ENCODE measurements at regions not wholly inside any gene's neighbourhood (a gene's known extent, or its start where the extent isn't known, plus 50 kb on each side); places are given as distances from the start of the nearest gene placed in this dataset.

- TF ChIP-seq PBX3 (CRISPR knock-in tag; IDR thresholded peaks at IDR 0.05) (no peak), ZNF416 (tag by site-specific recombination; IDR thresholded peaks at IDR 0.05) (no peak), ZBTB1 (tag by site-specific recombination; IDR thresholded peaks at IDR 0.05) (no peak), ZNF561 (tag by site-specific recombination; IDR thresholded peaks at IDR 0.05; ENCODE audit: borderline replicate concordance) (no peak), REST (tag by site-specific recombination; IDR thresholded peaks at IDR 0.05) (no peak), CTCF (tag by site-specific recombination; IDR thresholded peaks at IDR 0.05) (no peak)
- TF ChIP-seq, protein P1, sequence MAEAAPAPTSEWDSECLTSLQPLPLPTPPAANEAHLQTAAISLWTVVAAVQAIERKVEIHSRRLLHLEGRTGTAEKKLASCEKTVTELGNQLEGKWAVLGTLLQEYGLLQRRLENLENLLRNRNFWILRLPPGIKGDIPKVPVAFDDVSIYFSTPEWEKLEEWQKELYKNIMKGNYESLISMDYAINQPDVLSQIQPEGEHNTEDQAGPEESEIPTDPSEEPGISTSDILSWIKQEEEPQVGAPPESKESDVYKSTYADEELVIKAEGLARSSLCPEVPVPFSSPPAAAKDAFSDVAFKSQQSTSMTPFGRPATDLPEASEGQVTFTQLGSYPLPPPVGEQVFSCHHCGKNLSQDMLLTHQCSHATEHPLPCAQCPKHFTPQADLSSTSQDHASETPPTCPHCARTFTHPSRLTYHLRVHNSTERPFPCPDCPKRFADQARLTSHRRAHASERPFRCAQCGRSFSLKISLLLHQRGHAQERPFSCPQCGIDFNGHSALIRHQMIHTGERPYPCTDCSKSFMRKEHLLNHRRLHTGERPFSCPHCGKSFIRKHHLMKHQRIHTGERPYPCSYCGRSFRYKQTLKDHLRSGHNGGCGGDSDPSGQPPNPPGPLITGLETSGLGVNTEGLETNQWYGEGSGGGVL (tag by site-specific recombination; IDR thresholded peaks at IDR 0.05): no peak
These were observed 786.1 kb upstream of the CTNND2 start for GRCh38 chr5:12690361-12690760.
